ENCODE measurements at regions not wholly inside any gene's neighbourhood (a gene's known extent, or its start where the extent isn't known, plus 50 kb on each side); places are given as distances from the start of the nearest gene placed in this dataset.

DNA sequence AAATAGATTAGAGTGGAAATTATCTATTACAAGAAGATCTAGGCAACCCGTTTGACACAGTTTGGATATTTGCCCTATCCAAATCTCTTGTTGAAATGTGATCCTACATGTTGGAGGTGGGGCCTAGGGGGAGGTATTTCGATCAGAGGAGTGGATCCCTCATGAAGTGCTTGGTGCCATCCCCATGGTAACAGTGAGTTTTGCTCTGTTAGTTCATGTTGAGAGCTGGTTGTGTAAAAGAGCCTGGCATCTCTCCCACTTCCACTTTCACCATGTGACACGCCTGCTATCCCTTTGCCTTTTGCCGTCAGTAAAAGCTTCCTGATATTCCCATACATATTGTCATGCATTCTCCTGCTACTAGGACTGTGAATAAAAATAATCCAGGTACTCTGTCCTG lies 66.4 kb upstream of the FLRT2 start:
- peaks cover 4% of the 10 kb centered on the region for H3K9me3 Mint-ChIP-seq
- ATAC-seq (ENCODE audit: poor library complexity) (no peak), DNase-seq (no peak)
- ChIA-PET CTCF (no interaction called here), POLR2A (no interaction called here)
- Histone ChIP-seq H3K4me1 (ENCODE audit: insufficient read depth, low read length) (no peaks in the 10 kb centered on the region), H3K36me3 (ENCODE audit: insufficient read depth, low read length) (no peaks in the 10 kb centered on the region), H3K9me3 (ENCODE audit: control insufficient read depth in 1 of 2, insufficient read depth in 1 of 2, low read length in 2 of 2) (peaks cover 0 to 4% of the 10 kb centered on the region in 2 experiments), H3K4me3 (ENCODE audit: low read length) (no peak overlapping the region), H3K27me3 (ENCODE audit: control insufficient read depth in 1 of 2, insufficient read depth in 2 of 2, low read length in 2 of 2) (no peaks in the 10 kb centered on the region), H3K27ac (ENCODE audit: low read depth in 1 of 2, low read length in 2 of 2) (no peak overlapping the region)
- intact Hi-C loops (cut with DNase I, micrococcal nuclease), result no loop called here
- H3K27ac Mint-ChIP-seq, result no peak overlapping the region
- TF ChIP-seq, protein P1, sequence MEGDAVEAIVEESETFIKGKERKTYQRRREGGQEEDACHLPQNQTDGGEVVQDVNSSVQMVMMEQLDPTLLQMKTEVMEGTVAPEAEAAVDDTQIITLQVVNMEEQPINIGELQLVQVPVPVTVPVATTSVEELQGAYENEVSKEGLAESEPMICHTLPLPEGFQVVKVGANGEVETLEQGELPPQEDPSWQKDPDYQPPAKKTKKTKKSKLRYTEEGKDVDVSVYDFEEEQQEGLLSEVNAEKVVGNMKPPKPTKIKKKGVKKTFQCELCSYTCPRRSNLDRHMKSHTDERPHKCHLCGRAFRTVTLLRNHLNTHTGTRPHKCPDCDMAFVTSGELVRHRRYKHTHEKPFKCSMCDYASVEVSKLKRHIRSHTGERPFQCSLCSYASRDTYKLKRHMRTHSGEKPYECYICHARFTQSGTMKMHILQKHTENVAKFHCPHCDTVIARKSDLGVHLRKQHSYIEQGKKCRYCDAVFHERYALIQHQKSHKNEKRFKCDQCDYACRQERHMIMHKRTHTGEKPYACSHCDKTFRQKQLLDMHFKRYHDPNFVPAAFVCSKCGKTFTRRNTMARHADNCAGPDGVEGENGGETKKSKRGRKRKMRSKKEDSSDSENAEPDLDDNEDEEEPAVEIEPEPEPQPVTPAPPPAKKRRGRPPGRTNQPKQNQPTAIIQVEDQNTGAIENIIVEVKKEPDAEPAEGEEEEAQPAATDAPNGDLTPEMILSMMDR (IDR thresholded peaks at IDR 0.05), result no peak
- no peaks in the 10 kb centered on the region for H3K4me1 Mint-ChIP-seq (ENCODE audit: low read depth)
- no peak overlapping the region for H3K4me3 Mint-ChIP-seq
- H3K27me3 Mint-ChIP-seq, result no peaks in the 10 kb centered on the region
- no peaks in the 10 kb centered on the region for H3K36me3 Mint-ChIP-seq (ENCODE audit: low read depth)

DNA sequence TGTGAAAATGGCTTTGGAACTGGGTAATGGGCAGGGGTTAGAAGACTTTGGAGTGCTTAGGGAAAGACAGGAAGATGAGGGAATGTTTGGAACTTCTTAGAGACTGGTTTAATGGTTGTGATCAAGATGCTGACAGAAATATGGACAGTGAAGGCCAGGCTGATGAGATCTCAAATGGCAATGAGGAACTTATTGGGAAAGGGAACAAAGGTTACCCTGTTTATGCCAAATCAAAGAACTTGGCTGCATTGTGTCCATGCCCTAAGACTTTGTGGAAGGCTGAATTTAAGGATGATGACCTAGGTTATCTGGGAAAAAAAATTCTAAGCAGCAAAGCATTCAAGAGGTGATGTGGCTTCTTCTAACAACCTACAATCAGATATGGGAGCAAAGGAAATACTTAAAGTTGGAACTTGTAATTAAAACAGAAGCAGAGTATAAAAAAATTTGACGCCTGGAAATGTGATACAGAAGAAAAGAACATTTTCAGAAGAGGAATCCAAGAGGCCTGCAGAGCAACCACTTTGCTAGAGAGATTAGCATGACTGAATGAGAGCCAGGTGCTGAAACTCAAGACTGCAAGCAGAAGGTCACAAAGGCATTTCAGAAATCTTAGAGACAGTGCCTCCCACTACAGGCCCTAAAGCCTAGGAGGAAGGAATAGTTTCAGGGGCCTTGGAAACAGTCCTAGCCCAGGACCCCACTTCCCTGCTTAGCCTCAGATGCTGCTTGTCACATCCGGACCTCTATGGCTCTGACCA lies 65.6 kb upstream of the FLRT2 start:
- no peak overlapping the region for H3K27ac ChIP-seq (ENCODE audit: low read depth in 1 of 2, low read length in 2 of 2)
- Mint-ChIP-seq H3K36me3 (ENCODE audit: low read depth) (no peaks in the 10 kb centered on the region), H3K9me3 (peaks cover 4% of the 10 kb centered on the region), H3K4me3 (no peak overlapping the region), H3K4me1 (ENCODE audit: low read depth) (no peaks in the 10 kb centered on the region), H3K27me3 (no peaks in the 10 kb centered on the region), H3K27ac (no peak overlapping the region)
- CTCF ChIA-PET, result no interaction called here
- DNase-seq (no peak), ATAC-seq (ENCODE audit: poor library complexity) (no peak)
- H3K4me3 ChIP-seq (ENCODE audit: low read length), result no peak overlapping the region
- peaks cover 0 to 4% of the 10 kb centered on the region in 2 experiments for H3K9me3 ChIP-seq (ENCODE audit: control insufficient read depth in 1 of 2, insufficient read depth in 1 of 2, low read length in 2 of 2)
- H3K36me3 ChIP-seq (ENCODE audit: insufficient read depth, low read length), result no peaks in the 10 kb centered on the region
- no peaks in the 10 kb centered on the region for H3K4me1 ChIP-seq (ENCODE audit: insufficient read depth, low read length)
- H3K27me3 ChIP-seq (ENCODE audit: control insufficient read depth in 1 of 2, insufficient read depth in 2 of 2, low read length in 2 of 2), result no peaks in the 10 kb centered on the region
- TF ChIP-seq, protein P1 (IDR thresholded peaks at IDR 0.05), result no peak
- POLR2A ChIA-PET, result no interaction called here
- intact Hi-C loops (cut with DNase I, micrococcal nuclease), result no loop called here

DNA sequence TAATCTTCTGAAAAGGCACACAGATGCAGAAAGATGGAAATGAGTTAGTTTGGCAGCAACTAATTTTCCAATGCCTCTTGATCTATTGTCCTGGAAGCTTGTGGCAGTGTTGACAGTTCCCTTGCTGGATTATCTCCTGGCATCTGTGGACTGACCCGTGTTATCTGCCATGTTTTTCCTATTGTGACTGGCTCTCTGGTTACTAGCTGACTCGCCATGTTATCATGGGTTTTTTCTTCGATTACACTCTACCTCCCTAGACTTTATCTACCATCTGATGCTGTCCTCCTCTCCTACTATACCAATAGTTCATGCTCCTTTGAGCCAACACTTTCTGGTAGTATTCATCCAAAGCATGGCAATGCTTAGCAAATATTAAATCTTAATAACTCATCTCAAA lies 63.3 kb upstream of the FLRT2 start:
- Mint-ChIP-seq H3K27me3 (no peaks in the 10 kb centered on the region), H3K27ac (no peak overlapping the region), H3K36me3 (ENCODE audit: low read depth) (no peaks in the 10 kb centered on the region), H3K9me3 (peaks cover 4% of the 10 kb centered on the region), H3K4me3 (no peak overlapping the region), H3K4me1 (ENCODE audit: low read depth) (no peaks in the 10 kb centered on the region)
- intact Hi-C loops (cut with DNase I, micrococcal nuclease), result no loop called here
- Histone ChIP-seq H3K27me3 (ENCODE audit: control insufficient read depth in 1 of 2, insufficient read depth in 2 of 2, low read length in 2 of 2) (no peaks in the 10 kb centered on the region), H3K4me3 (ENCODE audit: low read length) (no peak overlapping the region), H3K9me3 (ENCODE audit: control insufficient read depth in 1 of 2, insufficient read depth in 1 of 2, low read length in 2 of 2) (peaks cover 0 to 4% of the 10 kb centered on the region in 2 experiments), H3K36me3 (ENCODE audit: insufficient read depth, low read length) (no peaks in the 10 kb centered on the region), H3K4me1 (ENCODE audit: insufficient read depth, low read length) (no peaks in the 10 kb centered on the region), H3K27ac (ENCODE audit: low read depth in 1 of 2, low read length in 2 of 2) (no peak overlapping the region)
- ChIA-PET POLR2A (no interaction called here), CTCF (no interaction called here)
- DNase-seq (no peak), ATAC-seq (ENCODE audit: poor library complexity) (no peak)
- TF ChIP-seq, protein P1 (IDR thresholded peaks at IDR 0.05), result no peak

All from CD4-positive, alpha-beta T cell (primary cell).